Omental fat pad (tissue), 3 donors: ENCODE measurements at regions not wholly inside any gene's neighbourhood (a gene's known extent, or its start where the extent isn't known, plus 50 kb on each side); places are given as distances from the start of the nearest gene placed in this dataset.

Source experiments
- ATAC-seq: fragments of 150-250 bp; one replicate; pipeline ENCODE4 v1.9.1; 2016; ENCODE audit warnings: mild to moderate bottlenecking, moderate library complexity; ENCODE audit not compliant: low FRiP score
- DNase-seq: peaks from one replicate; pipeline ENCODE4 v3.0.0-alpha.2; 2019; ENCODE audit warnings: low spot score
- CTCF ChIP-seq, 3 donors: fragments of 450-650 bp; IDR thresholded peaks; one replicate each; pipeline ENCODE4 v1.5.1; 2016 to 2017; ENCODE audit warnings: antibody characterized with exemption in 3 of 3, mild to moderate bottlenecking in 3 of 3, moderate library complexity in 2 of 3

GRCh38 chr18:1003499-1003898, 98.8 kb downstream of the ADCYAP1 start:
- TF ChIP-seq CTCF (IDR thresholded peaks at IDR 0.05) = no peak
- DNase-seq = no peak
- no peak for ATAC-seq

- DNase-seq (no peak), ATAC-seq (no peak)
- TF ChIP-seq CTCF (IDR thresholded peaks at IDR 0.05) = no peak
Observed at GRCh38 chr18:1006304-1006703, 101.6 kb downstream of the ADCYAP1 start.

GRCh38 chr18:1006965-1007364, 102.3 kb downstream of the ADCYAP1 start:
- no peak for DNase-seq
- ATAC-seq = no peak
- TF ChIP-seq CTCF (IDR thresholded peaks at IDR 0.05) = no peak

GRCh38 chr18:1011349-1011748, 106.7 kb downstream of the ADCYAP1 start:
- no peak for TF ChIP-seq CTCF (IDR thresholded peaks at IDR 0.05)
- ATAC-seq (no peak), DNase-seq (no peak)

GRCh38 chr18:1012775-1013174, 108.1 kb downstream of the ADCYAP1 start:
- DNase-seq = no peak
- no peak for TF ChIP-seq CTCF (IDR thresholded peaks at IDR 0.05)

GRCh38 chr18:1013951-1014350, 109.3 kb downstream of the ADCYAP1 start:
- DNase-seq (no peak), ATAC-seq (no peak)
- no peak for TF ChIP-seq CTCF (IDR thresholded peaks at IDR 0.05)

More at GRCh38 chr18:1012775-1013174, 108.1 kb downstream of the ADCYAP1 start:
- ATAC-seq = no peak

GRCh38 chr18:1014509-1014908, 109.8 kb downstream of the ADCYAP1 start:
- DNase-seq (no peak), ATAC-seq (no peak)
- no peak for TF ChIP-seq CTCF (IDR thresholded peaks at IDR 0.05)
